ENCODE measurements at regions not wholly inside any gene's neighbourhood (a gene's known extent, or its start where the extent isn't known, plus 50 kb on each side); places are given as distances from the start of the nearest gene placed in this dataset.

- Histone ChIP-seq H3K9ac (ENCODE audit: insufficient read depth, low read length, poor library complexity, severe bottlenecking) (no peak overlapping the region), H2AFZ (ENCODE audit: insufficient read depth, low read depth, low read length, poor library complexity, severe bottlenecking) (no peak overlapping the region), H4K20me1 (ENCODE audit: insufficient read depth, low read length) (no peaks in the 10 kb centered on the region), H3K4me2 (replicated peaks; ENCODE audit: extremely low read depth, low read length, poor library complexity, severe bottlenecking) (no peak overlapping the region), H3K27me3 (ENCODE audit: control insufficient read depth in 2 of 2, insufficient read depth in 2 of 2, low read length in 2 of 2) (peaks cover 3 to 5% of the 10 kb centered on the region in 2 donors), H3K36me3 (replicated peaks in 1 of 2; ENCODE audit: control insufficient read depth in 1 of 2, insufficient read depth in 2 of 2, low read length in 2 of 2) (no peaks in the 10 kb centered on the region), H3K4me1 (ENCODE audit: control insufficient read depth in 1 of 2, insufficient read depth in 2 of 2, low read length in 2 of 2) (no peaks in the 10 kb centered on the region), H3K79me2 (ENCODE audit: insufficient read depth, low read length) (no peaks in the 10 kb centered on the region), H3K27ac (ENCODE audit: low read depth in 1 of 2, low read length in 2 of 2) (no peak overlapping the region), H3K9me3 (replicated peaks in 1 of 2; ENCODE audit: control insufficient read depth in 1 of 2, insufficient read depth in 1 of 2, low read length in 2 of 2) (no peaks in the 10 kb centered on the region), H3K4me3 (replicated peaks in 1 of 3; ENCODE audit: low read depth in 2 of 3, low read length in 3 of 3) (no peak overlapping the region)
- WGBS (ENCODE audit: insufficient coverage), result 57% methylated on average over 1 of the region's 6 CpGs
- no peak overlapping the region for H3K4me3 Mint-ChIP-seq
- H3K27me3 Mint-ChIP-seq (ENCODE audit: low read depth in 3 of 3), result peaks cover 3 to 11% (median 4%) of the 10 kb centered on the region in 3 donors
- H3K9me3 Mint-ChIP-seq, result peaks cover 0 to 11% (median 1%) of the 10 kb centered on the region in 7 donors
- H3K36me3 Mint-ChIP-seq, result no peaks in the 10 kb centered on the region
- intact Hi-C loops (cut with micrococcal nuclease), result no loop called here
- no peaks in the 10 kb centered on the region for H3K4me1 Mint-ChIP-seq
- DNase-seq, result no peak
- TF ChIP-seq CTCF (IDR thresholded peaks at IDR 0.05), result no peak
- no peak overlapping the region for H3K27ac Mint-ChIP-seq
Observed at GRCh38 chr4:24321616-24322015, 262.7 kb downstream of the DHX15 start.

GRCh38 chr4:24321131-24321530 lies 263.2 kb downstream of the DHX15 start:
- no peaks in the 10 kb centered on the region for H3K36me3 ChIP-seq (replicated peaks in 1 of 2; ENCODE audit: control insufficient read depth in 1 of 2, insufficient read depth in 2 of 2, low read length in 2 of 2)
- no peaks in the 10 kb centered on the region for H4K20me1 ChIP-seq (ENCODE audit: insufficient read depth, low read length)
- intact Hi-C loops (cut with micrococcal nuclease), result no loop called here
- H3K4me2 ChIP-seq (replicated peaks; ENCODE audit: extremely low read depth, low read length, poor library complexity, severe bottlenecking), result no peak overlapping the region
- Mint-ChIP-seq H3K4me3 (no peak overlapping the region), H3K27me3 (ENCODE audit: low read depth in 3 of 3) (peaks cover 3 to 10% (median 4%) of the 10 kb centered on the region in 3 donors), H3K36me3 (no peaks in the 10 kb centered on the region), H3K27ac (no peak overlapping the region), H3K9me3 (peaks cover 0 to 14% (median 1%) of the 10 kb centered on the region in 7 donors), H3K4me1 (no peaks in the 10 kb centered on the region)
- H3K9me3 ChIP-seq (replicated peaks in 1 of 2; ENCODE audit: control insufficient read depth in 1 of 2, insufficient read depth in 1 of 2, low read length in 2 of 2), result no peaks in the 10 kb centered on the region
- DNase-seq, result no peak
- H3K27me3 ChIP-seq (ENCODE audit: control insufficient read depth in 2 of 2, insufficient read depth in 2 of 2, low read length in 2 of 2), result peaks cover 3 to 5% of the 10 kb centered on the region in 2 donors
- H3K79me2 ChIP-seq (ENCODE audit: insufficient read depth, low read length), result no peaks in the 10 kb centered on the region
- TF ChIP-seq CTCF (IDR thresholded peaks at IDR 0.05), result no peak
- 89% methylated on average over 5 of the region's 6 CpGs for WGBS (ENCODE audit: insufficient coverage)
- no peak overlapping the region for H2AFZ ChIP-seq (ENCODE audit: insufficient read depth, low read depth, low read length, poor library complexity, severe bottlenecking)
- no peak overlapping the region for H3K9ac ChIP-seq (ENCODE audit: insufficient read depth, low read length, poor library complexity, severe bottlenecking)
- H3K4me3 ChIP-seq (replicated peaks in 1 of 3; ENCODE audit: low read depth in 2 of 3, low read length in 3 of 3), result no peak overlapping the region
- no peak overlapping the region for H3K27ac ChIP-seq (ENCODE audit: low read depth in 1 of 2, low read length in 2 of 2)
- H3K4me1 ChIP-seq (ENCODE audit: control insufficient read depth in 1 of 2, insufficient read depth in 2 of 2, low read length in 2 of 2), result no peaks in the 10 kb centered on the region

All from CD14-positive monocyte (primary cell).